HG02623 (cell line): ENCODE measurements at regions not wholly inside any gene's neighbourhood (a gene's known extent, or its start where the extent isn't known, plus 50 kb on each side); places are given as distances from the start of the nearest gene placed in this dataset.

Source experiments
- ATAC-seq: cut with Tn5 transposase; IDR thresholded peaks from one replicate; pipeline ENCODE4 v1.9.1; 2021; ENCODE audit warnings: moderate library complexity; ENCODE audit not compliant: unreplicated experiment

- ATAC-seq, result no peak
Measured at GRCh38 chr9:119044806-119045205, 324.4 kb downstream of the BRINP1 start.

- no peak for ATAC-seq
Measured at GRCh38 chr9:119047513-119048307, 321.5 kb downstream of the BRINP1 start.

GRCh38 chr9:119050281-119050680, 319.0 kb downstream of the BRINP1 start:
- ATAC-seq, result no peak

GRCh38 chr9:119052339-119053030, 316.8 kb downstream of the BRINP1 start:
- ATAC-seq, result no peak

GRCh38 chr9:119053070-119053469, 316.2 kb downstream of the BRINP1 start:
- ATAC-seq, result no peak

GRCh38 chr9:119060629-119061385, 308.4 kb downstream of the BRINP1 start:
- ATAC-seq, result no peak

- ATAC-seq, result no peak
Measured at GRCh38 chr9:119071636-119072035, 297.6 kb downstream of the BRINP1 start.

- ATAC-seq, result no peak
Measured at GRCh38 chr9:119074017-119074416, 295.2 kb downstream of the BRINP1 start.

GRCh38 chr9:119078015-119078414, 291.2 kb downstream of the BRINP1 start:
- no peak for ATAC-seq

GRCh38 chr9:119083673-119084072, 285.6 kb downstream of the BRINP1 start:
- ATAC-seq, result no peak

- no peak for ATAC-seq
Measured at GRCh38 chr9:119086590-119086989, 282.6 kb downstream of the BRINP1 start.

GRCh38 chr9:119088002-119088547, 281.2 kb downstream of the BRINP1 start:
- no peak for ATAC-seq

- no peak for ATAC-seq
Measured at GRCh38 chr9:119091074-119091473, 278.2 kb downstream of the BRINP1 start.

- ATAC-seq, result no peak
Measured at GRCh38 chr9:119092125-119092524, 277.1 kb downstream of the BRINP1 start.

GRCh38 chr9:119094086-119094485, 275.1 kb downstream of the BRINP1 start:
- no peak for ATAC-seq

- ATAC-seq, result no peak
Measured at GRCh38 chr9:119095072-119095471, 274.2 kb downstream of the BRINP1 start.

- no peak for ATAC-seq
Measured at GRCh38 chr9:119101048-119101447, 268.2 kb downstream of the BRINP1 start.

GRCh38 chr9:119114681-119115080, 254.6 kb downstream of the BRINP1 start:
- ATAC-seq, result no peak
